ENCODE measurements at regions not wholly inside any gene's neighbourhood (a gene's known extent, or its start where the extent isn't known, plus 50 kb on each side); places are given as distances from the start of the nearest gene placed in this dataset.

DNA sequence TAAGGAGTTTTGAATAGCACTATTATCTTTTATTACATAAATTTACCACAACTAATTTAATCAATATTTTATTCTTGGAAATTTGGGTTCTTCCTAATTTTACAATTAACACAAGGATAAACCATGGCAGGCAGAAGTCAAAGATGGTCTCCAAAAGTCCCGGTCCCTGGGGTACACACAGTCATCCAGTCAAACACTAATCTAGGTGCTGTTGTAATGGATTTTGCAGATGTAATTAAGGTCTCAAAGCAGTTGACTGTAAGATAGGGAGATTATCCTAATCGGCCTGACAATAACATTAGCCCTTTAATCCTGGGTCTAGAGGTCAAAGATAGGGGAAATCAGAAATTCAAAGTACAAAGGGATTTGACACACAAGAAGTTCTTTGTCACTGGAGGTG lies 57.5 kb upstream of the HTR1A start:
- no peak for TF ChIP-seq SPI1 (IDR thresholded peaks at IDR 0.05; ENCODE audit: low read depth, low read length)
- no peak for TF ChIP-seq POLR2A (IDR thresholded peaks at IDR 0.05; ENCODE audit: low read depth, low read length)
- TF ChIP-seq POLR2AphosphoS5 (IDR thresholded peaks at IDR 0.05; ENCODE audit: low read depth, low read length), result no peak
- no peak for TF ChIP-seq TAF1 (IDR thresholded peaks at IDR 0.05; ENCODE audit: low read depth, low read length)
- no peak for TF ChIP-seq POU2F2 (IDR thresholded peaks at IDR 0.05; ENCODE audit: low read depth, low read length)
- no peak for TF ChIP-seq PAX5 (IDR thresholded peaks at IDR 0.05; ENCODE audit: insufficient read depth, low read length, severe bottlenecking)
- FAIRE-seq (no peak), DNase-seq (ENCODE audit: insufficient read length, low spot score) (no peak)

DNA sequence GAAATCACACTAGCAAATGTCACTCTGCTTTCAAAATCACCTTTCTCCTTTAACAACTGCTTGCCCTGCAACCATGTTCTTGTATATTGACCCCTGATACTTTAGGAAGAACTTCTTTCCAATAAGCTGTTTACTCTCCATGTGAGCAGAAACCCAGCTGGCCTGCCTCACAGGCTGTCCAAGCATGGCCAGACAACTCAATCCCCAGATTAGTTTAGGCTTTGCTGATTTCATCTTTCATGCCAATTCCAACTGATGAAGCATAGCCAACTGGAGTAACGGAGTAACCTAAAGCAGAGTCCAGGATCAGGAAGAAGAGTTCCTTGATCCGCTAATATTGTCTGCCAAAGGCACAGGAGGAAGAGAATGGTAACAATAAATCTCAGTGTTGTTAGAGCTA lies 56.7 kb upstream of the HTR1A start:
- DNase-seq (ENCODE audit: insufficient read length, low spot score) (no peak), FAIRE-seq (no peak)
- TF ChIP-seq TAF1 (IDR thresholded peaks at IDR 0.05; ENCODE audit: low read depth, low read length) (no peak), POLR2A (IDR thresholded peaks at IDR 0.05; ENCODE audit: low read depth, low read length) (no peak), PAX5 (IDR thresholded peaks at IDR 0.05; ENCODE audit: insufficient read depth, low read length, severe bottlenecking) (no peak), SPI1 (IDR thresholded peaks at IDR 0.05; ENCODE audit: low read depth, low read length) (no peak), POU2F2 (IDR thresholded peaks at IDR 0.05; ENCODE audit: low read depth, low read length) (no peak)

DNA sequence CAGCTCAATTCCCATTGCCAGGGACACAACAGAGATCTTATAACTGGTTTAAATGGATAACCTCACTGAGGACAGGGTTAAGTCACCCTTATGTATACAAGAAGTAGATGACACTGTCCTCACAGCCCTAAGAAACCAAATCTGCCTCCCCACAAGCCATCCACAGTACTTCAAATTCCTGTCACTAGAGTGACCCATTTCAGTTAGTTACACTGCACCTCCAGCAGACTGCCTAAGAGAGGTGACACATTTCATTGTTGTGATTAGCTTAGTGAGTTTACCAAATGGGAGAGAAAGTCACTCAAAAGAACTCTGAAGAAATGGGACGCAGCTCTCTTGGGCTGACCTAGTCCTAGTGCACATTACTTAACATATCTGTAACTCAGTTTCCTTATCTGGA lies 53.6 kb upstream of the HTR1A start:
- no peak for FAIRE-seq
- no peak for DNase-seq (ENCODE audit: insufficient read length, low spot score)
- TF ChIP-seq SPI1 (IDR thresholded peaks at IDR 0.05; ENCODE audit: low read depth, low read length), result no peak
- no peak for TF ChIP-seq POU2F2 (IDR thresholded peaks at IDR 0.05; ENCODE audit: low read depth, low read length)
- no peak for TF ChIP-seq POLR2A (IDR thresholded peaks at IDR 0.05; ENCODE audit: low read depth, low read length)
- TF ChIP-seq TAF1 (IDR thresholded peaks at IDR 0.05; ENCODE audit: low read depth, low read length), result no peak
- TF ChIP-seq POLR2AphosphoS5 (IDR thresholded peaks at IDR 0.05; ENCODE audit: low read depth, low read length), result no peak
- no peak for TF ChIP-seq PAX5 (IDR thresholded peaks at IDR 0.05; ENCODE audit: insufficient read depth, low read length, severe bottlenecking)

All from GM12891 (cell line).